Heart right ventricle (tissue), 16 donors: ENCODE measurements at regions not wholly inside any gene's neighbourhood (a gene's known extent, or its start where the extent isn't known, plus 50 kb on each side); places are given as distances from the start of the nearest gene placed in this dataset.

Experiments
- ATAC-seq, 8 donors: fragments of 200-7000 bp; cut with Tn5 transposase; one replicate each; pipeline ENCODE4 v1.9.1; 2020; ENCODE audit warnings: mild to moderate bottlenecking in 8 of 8, moderate library complexity in 8 of 8, moderate number of reproducible peaks in 1 of 8
- DNase-seq, 2 donors: peaks; one replicate each; pipeline ENCODE4 v3.0.0-alpha.2; 2020
- H3K27ac ChIP-seq, 10 donors: fragments of 200-600 bp; sonication (generic) in 2 of 10; one replicate each; pipeline versions ENCODE4 v1.5.0 to v1.8.0; 2020 to 2022; ENCODE audit warnings: mild to moderate bottlenecking in 3 of 10
- H3K27me3 ChIP-seq, 7 donors: fragments of 200-600 bp; one replicate each; pipeline ENCODE4 v1.8.0; 2021 to 2022; ENCODE audit warnings: mild to moderate bottlenecking in 2 of 7
- H3K36me3 ChIP-seq, 9 donors: fragments of 200-600 bp; sonication (generic) in 1 of 9; one replicate each; pipeline versions ENCODE4 v1.5.0 to v1.8.0; 2020 to 2022; ENCODE audit warnings: mild to moderate bottlenecking in 2 of 9
- H3K4me1 ChIP-seq, 9 donors: fragments of 200-600 bp; sonication (generic) in 1 of 9; one replicate each; pipeline versions ENCODE4 v1.5.0 to v1.8.0; 2020 to 2022; ENCODE audit warnings: mild to moderate bottlenecking in 4 of 9
- H3K4me3 ChIP-seq, 10 donors: fragments of 200-600 bp; sonication (generic) in 2 of 10; one replicate each; pipeline versions ENCODE4 v1.5.0 to v1.8.0; 2020 to 2022; ENCODE audit warnings: mild to moderate bottlenecking in 7 of 10, moderate library complexity in 2 of 10
- H3K9me3 ChIP-seq, 11 donors: fragments of 200-600 bp in 10 of 11; sonication (generic) in 2 of 11; one replicate each; pipeline versions ENCODE4 v1.5.0 to v1.8.0; 2013 to 2022; ENCODE audit warnings: mild to moderate bottlenecking in 2 of 11, control low read depth in 1 of 11, moderate library complexity in 1 of 11
- CTCF ChIP-seq, 9 donors: fragments of 200-600 bp; sonication (generic) in 2 of 9; IDR thresholded peaks; one replicate each; pipeline versions ENCODE4 v1.5.0 to v1.8.0; 2021 to 2022; ENCODE audit warnings: antibody characterized with exemption in 9 of 9, mild to moderate bottlenecking in 5 of 9, moderate library complexity in 1 of 9
- WGBS, 2 donors: extraction: QIAGEN DNeasy Blood & Tissue Kit; methylation state at CpG; one replicate each; pipeline ENCODE4 v1.1.7; 2013; ENCODE audit warnings: inconsistent platforms in 1 of 2; 5-methylcytosine and 5-hydroxymethylcytosine counted together
- intact Hi-C, 10 donors: fragments of 100-400 bp; cut with DNase I; formaldehyde crosslinking; loops; one replicate each; pipeline versions ENCODE4 v1.11.1 to v1.14.2; 2022
- donor health status: Arrhythmogenic right ventricular cardiomyopathy.
- donor health status: ischemic (EF 13 %, LVEDD 7.1; RV severe dilation, severe dysfunction).
- donor health status: healthy with polysubstance abuse.
- donor health status: DM: no; HTN: yes; CAD: no.
- donor health status: DM: no; HTN: no; CAD: no.
- donor health status: ischemic (EF 25% LVEDD 6.9; RV normal size, moderate dysfunction).
- donor health status: ischemic (EF 25% LVEDD 5.7; RV mildly dilated, moderate dysfunction).
- donor health status: healthy.
- donor health status: DM: yes; HTN: yes; CAD: no.
- donor health status: Ischemic cardiomyopathy.
- donor health status: ischemic (EF 35%, LVEDD 5.7; RV mildly dilated, moderate dysfunction).
- donor health status: nonischemic (EF 11% LVEDD 7.7; RV severe dilation, severe dysfunction).
- donor health status: DM: yes; HTN: yes; CAD: no.
- donor health status: PGD.
- donor health status: ischemic (EF 29% LVEDD 5.4; RV normal size, mild dysfunction).
- donor health status: nonischemic (EF 23%, LVEDD 6.1; RV moderate dilation, normal function).

GRCh38 chr4:45985038-45985437, 138.8 kb downstream of the GABRG1 start:
- Histone ChIP-seq H3K9me3 (peaks cover 0 to 13% (median 0%) of the 10 kb centered on the region in 11 donors), H3K27me3 (no peaks in the 10 kb centered on the region), H3K4me1 (no peaks in the 10 kb centered on the region), H3K36me3 (no peaks in the 10 kb centered on the region), H3K4me3 (no peak overlapping the region), H3K27ac (no peak overlapping the region)
- no peak for TF ChIP-seq CTCF (IDR thresholded peaks at IDR 0.05)
- intact Hi-C loops: no loop called here
- no peak for ATAC-seq
- no peak for DNase-seq

- Histone ChIP-seq H3K9me3 (peaks cover 0 to 67% (median 19%) of the 10 kb centered on the region in 11 donors), H3K27ac (no peak overlapping the region), H3K4me3 (no peak overlapping the region), H3K36me3 (no peaks in the 10 kb centered on the region), H3K27me3 (no peaks in the 10 kb centered on the region), H3K4me1 (no peaks in the 10 kb centered on the region)
- no peak for ATAC-seq
- 75 to 81% methylated on average over 3 of the region's 3 CpGs for WGBS, 2 donors
- intact Hi-C loops: no loop called here
- DNase-seq: no peak
- TF ChIP-seq CTCF (IDR thresholded peaks at IDR 0.05): no peak
These were observed 152.7 kb downstream of the GABRG1 start for GRCh38 chr4:45971108-45971507.

- Histone ChIP-seq H3K4me3 (no peak overlapping the region), H3K27me3 (no peaks in the 10 kb centered on the region), H3K36me3 (no peaks in the 10 kb centered on the region), H3K27ac (no peak overlapping the region), H3K9me3 (peaks cover 0 to 13% (median 0%) of the 10 kb centered on the region in 11 donors), H3K4me1 (no peaks in the 10 kb centered on the region)
- DNase-seq: no peak
- ATAC-seq: no peak
- no peak for TF ChIP-seq CTCF (IDR thresholded peaks at IDR 0.05)
- intact Hi-C loops: no loop called here
These were observed 166.5 kb downstream of the GABRG1 start for GRCh38 chr4:45957353-45957752.

- Histone ChIP-seq H3K36me3 (no peaks in the 10 kb centered on the region), H3K27ac (no peak overlapping the region), H3K4me3 (no peak overlapping the region), H3K27me3 (no peaks in the 10 kb centered on the region), H3K4me1 (no peaks in the 10 kb centered on the region), H3K9me3 (no peaks in the 10 kb centered on the region)
- WGBS, 2 donors: 55 to 71% methylated on average over 3 of the region's 3 CpGs
- ATAC-seq: no peak
- intact Hi-C loops: no loop called here
- TF ChIP-seq CTCF (IDR thresholded peaks at IDR 0.05): no peak
- no peak for DNase-seq
These were observed 169.6 kb downstream of the GABRG1 start for GRCh38 chr4:45954276-45954675.

- Histone ChIP-seq H3K36me3 (no peaks in the 10 kb centered on the region), H3K27ac (no peak overlapping the region), H3K9me3 (no peaks in the 10 kb centered on the region), H3K27me3 (no peaks in the 10 kb centered on the region), H3K4me3 (no peak overlapping the region), H3K4me1 (no peaks in the 10 kb centered on the region)
- ATAC-seq: no peak
- DNase-seq: no peak
- intact Hi-C loops: no loop called here
- WGBS, 2 donors: 70 to 72% methylated on average over 1 of the region's 1 CpG
- no peak for TF ChIP-seq CTCF (IDR thresholded peaks at IDR 0.05)
These were observed 172.7 kb downstream of the GABRG1 start for GRCh38 chr4:45951153-45951552.
